ENCODE measurements at regions not wholly inside any gene's neighbourhood (a gene's known extent, or its start where the extent isn't known, plus 50 kb on each side); places are given as distances from the start of the nearest gene placed in this dataset.
A peak's percentile ranks its signal among the peaks of the same experiment; 100 is the strongest.

GRCh38 chrX:43525901-43526610 lies 130.0 kb upstream of the MAOA start:
- DNase-seq = no peak

- DNase-seq = no peak
Measured at GRCh38 chrX:43526878-43527277, 129.2 kb upstream of the MAOA start.

- no peak for DNase-seq
Measured at GRCh38 chrX:43527801-43528200, 128.3 kb upstream of the MAOA start.

GRCh38 chrX:43530837-43531236 lies 125.3 kb upstream of the MAOA start:
- no peak for DNase-seq

GRCh38 chrX:43540318-43540717 lies 115.8 kb upstream of the MAOA start:
- DNase-seq = no peak

GRCh38 chrX:43551590-43551989 lies 104.5 kb upstream of the MAOA start:
- no peak for DNase-seq

GRCh38 chrX:43552156-43552555 lies 103.9 kb upstream of the MAOA start:
- DNase-seq = no peak

GRCh38 chrX:43552703-43553102 lies 103.4 kb upstream of the MAOA start:
- DNase-seq = no peak

- no peak for DNase-seq
Measured at GRCh38 chrX:43553257-43553656, 102.8 kb upstream of the MAOA start.

- DNase-seq = no peak
Measured at GRCh38 chrX:43556207-43556606, 99.9 kb upstream of the MAOA start.

- peak; percentile 56 for DNase-seq
Measured at GRCh38 chrX:43557792-43558191, 98.3 kb upstream of the MAOA start.

GRCh38 chrX:43559644-43560043 lies 96.5 kb upstream of the MAOA start:
- peak; percentile 23 for DNase-seq

- no peak for DNase-seq
Measured at GRCh38 chrX:43560247-43560946, 95.7 kb upstream of the MAOA start.

- no peak for DNase-seq
Measured at GRCh38 chrX:43562372-43562771, 93.7 kb upstream of the MAOA start.

- DNase-seq = no peak
Measured at GRCh38 chrX:43564953-43565352, 91.1 kb upstream of the MAOA start.

GRCh38 chrX:43566170-43566569 lies 89.9 kb upstream of the MAOA start:
- DNase-seq = no peak

- no peak for DNase-seq
Measured at GRCh38 chrX:43573441-43574015, 82.6 kb upstream of the MAOA start.

- DNase-seq = no peak
Measured at GRCh38 chrX:43580621-43581020, 75.5 kb upstream of the MAOA start.

- DNase-seq = no peak
Measured at GRCh38 chrX:43581167-43581566, 74.9 kb upstream of the MAOA start.

- no peak for DNase-seq
Measured at GRCh38 chrX:43581888-43582539, 74.1 kb upstream of the MAOA start.

- no peak for DNase-seq
Measured at GRCh38 chrX:43582540-43582913, 73.6 kb upstream of the MAOA start.

GRCh38 chrX:43585922-43586321 lies 70.2 kb upstream of the MAOA start:
- no peak for DNase-seq

GRCh38 chrX:43586830-43587229 lies 69.3 kb upstream of the MAOA start:
- DNase-seq = no peak

- no peak for DNase-seq
Measured at GRCh38 chrX:43589735-43590134, 66.4 kb upstream of the MAOA start.

Data from activated CD8-positive, alpha-beta memory T cell treated with anti-CD3 and anti-CD28 coated beads, Interleukin-2, amount 50 U/mL, for 4 hours (primary cell).